ENCODE measurements at regions not wholly inside any gene's neighbourhood (a gene's known extent, or its start where the extent isn't known, plus 50 kb on each side); places are given as distances from the start of the nearest gene placed in this dataset.

DNA sequence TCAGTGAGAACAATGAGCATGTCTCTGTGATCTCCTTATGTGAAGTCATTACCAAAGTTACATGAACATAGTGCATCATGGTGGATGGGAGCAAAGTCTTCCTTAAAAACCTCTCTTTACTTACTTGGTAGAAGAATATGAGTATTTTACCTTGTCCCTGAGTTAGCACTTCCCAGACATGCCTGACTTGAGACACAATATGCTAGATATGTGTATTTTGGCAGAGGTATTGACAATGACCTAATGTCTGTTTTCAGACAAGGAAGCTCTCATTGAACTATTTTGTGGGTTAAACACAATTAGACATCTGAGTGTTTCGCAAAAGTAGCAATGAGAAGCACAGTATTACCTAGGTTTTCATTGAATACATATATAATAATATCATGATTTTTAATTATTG is 99.1 kb upstream of the MC4R start:
- no peaks in the 10 kb centered on the region for H3K4me1 ChIP-seq (ENCODE audit: insufficient read depth, low read length)
- no peak for DNase-seq
- no peak overlapping the region for H3K18ac ChIP-seq (ENCODE audit: insufficient read length, low read depth, low read length)
- H3K4me2 ChIP-seq (ENCODE audit: insufficient read depth, insufficient read length, low read length), result no peak overlapping the region
- H3K14ac ChIP-seq (ENCODE audit: insufficient read depth, low read length), result no peak overlapping the region
- H4K8ac ChIP-seq (replicated peaks; ENCODE audit: insufficient read length, low read depth, low read length), result no peak overlapping the region
- Mint-ChIP-seq H3K4me1 (peaks cover 0 to 3% of the 10 kb centered on the region in 2 experiments; a peak in 1 of 4 replicates), H3K9me3 (peaks cover 4% of the 10 kb centered on the region in 2 experiments; a peak in 2 of 5 replicates), H3K36me3 (ENCODE audit: insufficient read depth in 1 of 3, low read depth in 3 of 3) (no peaks in the 10 kb centered on the region), H3K4me3 (no peak overlapping the region), H3K27ac (no peak overlapping the region), H3K27me3 (ENCODE audit: low read depth) (no peaks in the 10 kb centered on the region)
- H3K4ac ChIP-seq (ENCODE audit: low read depth, low read length), result no peak overlapping the region
- no peak overlapping the region for H2AFZ ChIP-seq (ENCODE audit: low read length)
- WGBS (ENCODE audit: extremely low coverage, insufficient read length, low lambda C conversion rate), result no CpG with 5 or more reads among the region's 1 CpG
- no peak overlapping the region for H3K9ac ChIP-seq (ENCODE audit: extremely low read depth, insufficient read length, low read length)
- H3K56ac ChIP-seq (ENCODE audit: insufficient read length, low read depth, low read length), result no peak overlapping the region
- no peaks in the 10 kb centered on the region for H4K20me1 ChIP-seq (ENCODE audit: control insufficient read depth, insufficient read depth, insufficient read length)
- no peaks in the 10 kb centered on the region for H3K9me3 ChIP-seq (ENCODE audit: control insufficient read depth, low read depth, low read length)
- H3K27ac ChIP-seq (ENCODE audit: insufficient read length, low read depth, low read length), result no peak overlapping the region
- no peak overlapping the region for H2BK20ac ChIP-seq (ENCODE audit: low read depth, low read length, poor library complexity, severe bottlenecking)
- H3T11ph ChIP-seq (ENCODE audit: low read length), result no peak overlapping the region
- H3K79me1 ChIP-seq (ENCODE audit: insufficient read depth, low read depth, low read length, poor library complexity, severe bottlenecking), result no peaks in the 10 kb centered on the region
- H2BK120ac ChIP-seq (ENCODE audit: low read depth, low read length, poor library complexity, severe bottlenecking), result no peak overlapping the region
- no peak overlapping the region for H3K23ac ChIP-seq (ENCODE audit: insufficient read length, low read depth, low read length)
- TF ChIP-seq, protein P1, sequence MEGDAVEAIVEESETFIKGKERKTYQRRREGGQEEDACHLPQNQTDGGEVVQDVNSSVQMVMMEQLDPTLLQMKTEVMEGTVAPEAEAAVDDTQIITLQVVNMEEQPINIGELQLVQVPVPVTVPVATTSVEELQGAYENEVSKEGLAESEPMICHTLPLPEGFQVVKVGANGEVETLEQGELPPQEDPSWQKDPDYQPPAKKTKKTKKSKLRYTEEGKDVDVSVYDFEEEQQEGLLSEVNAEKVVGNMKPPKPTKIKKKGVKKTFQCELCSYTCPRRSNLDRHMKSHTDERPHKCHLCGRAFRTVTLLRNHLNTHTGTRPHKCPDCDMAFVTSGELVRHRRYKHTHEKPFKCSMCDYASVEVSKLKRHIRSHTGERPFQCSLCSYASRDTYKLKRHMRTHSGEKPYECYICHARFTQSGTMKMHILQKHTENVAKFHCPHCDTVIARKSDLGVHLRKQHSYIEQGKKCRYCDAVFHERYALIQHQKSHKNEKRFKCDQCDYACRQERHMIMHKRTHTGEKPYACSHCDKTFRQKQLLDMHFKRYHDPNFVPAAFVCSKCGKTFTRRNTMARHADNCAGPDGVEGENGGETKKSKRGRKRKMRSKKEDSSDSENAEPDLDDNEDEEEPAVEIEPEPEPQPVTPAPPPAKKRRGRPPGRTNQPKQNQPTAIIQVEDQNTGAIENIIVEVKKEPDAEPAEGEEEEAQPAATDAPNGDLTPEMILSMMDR (conservative IDR thresholded peaks at IDR 0.05), result no peak
- no peak overlapping the region for H4K5ac ChIP-seq (ENCODE audit: insufficient read length, low read depth, low read length)
- H4K91ac ChIP-seq (ENCODE audit: insufficient read length, low read depth, low read length), result no peak overlapping the region
- H2BK5ac ChIP-seq (ENCODE audit: insufficient read length, low read length), result no peak overlapping the region
- H3K23me2 ChIP-seq (ENCODE audit: insufficient read length, low read depth, low read length, poor library complexity, severe bottlenecking), result no peaks in the 10 kb centered on the region
- H3K27me3 ChIP-seq (ENCODE audit: insufficient read depth, low read length), result no peaks in the 10 kb centered on the region
- H2AK5ac ChIP-seq (ENCODE audit: insufficient read length, low read length), result no peak overlapping the region
- H2BK15ac ChIP-seq (ENCODE audit: low read depth, low read length), result no peak overlapping the region
- no peak overlapping the region for H2BK12ac ChIP-seq (ENCODE audit: insufficient read length, low read depth, low read length)
- no peaks in the 10 kb centered on the region for H3K79me2 ChIP-seq (ENCODE audit: insufficient read depth, low read length)
